ENCODE measurements at regions not wholly inside any gene's neighbourhood (a gene's known extent, or its start where the extent isn't known, plus 50 kb on each side); places are given as distances from the start of the nearest gene placed in this dataset.

DNA sequence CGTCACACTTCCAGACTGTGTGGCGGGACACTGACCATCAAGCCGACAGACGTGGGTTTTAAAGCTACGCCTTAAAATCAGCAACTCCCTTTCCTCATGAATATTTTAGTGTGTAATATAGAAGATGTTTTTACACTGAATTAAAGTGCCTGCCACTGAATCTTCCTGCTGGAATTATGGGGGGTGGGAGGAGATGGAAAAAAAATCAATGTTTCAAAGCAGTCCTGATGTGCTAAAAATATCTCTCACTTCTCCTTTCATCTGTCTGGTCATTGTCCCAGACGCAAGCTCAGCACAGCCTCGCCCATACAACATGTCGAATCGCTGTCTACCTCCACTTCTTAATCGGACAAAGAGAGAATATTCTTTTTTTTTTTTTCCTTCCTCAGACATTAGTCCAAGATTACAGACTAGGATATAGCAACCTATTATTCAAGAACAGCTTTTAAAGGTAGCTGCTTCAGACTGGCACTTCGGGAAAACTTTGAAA, 165.1 kb upstream of the KLF14 start:
- Mint-ChIP-seq H3K4me3 (peak overlapping the region in 1 of 2 donors; percentile 43), H3K27me3 (no peaks in the 10 kb centered on the region), H3K36me3 (ENCODE audit: insufficient read depth) (peaks cover 99% of the 10 kb centered on the region), H3K9me3 (no peaks in the 10 kb centered on the region), H3K27ac (peak overlapping the region; percentile 20 to 94), H3K4me1 (ENCODE audit: low read depth in 2 of 2) (peaks cover 69 to 73% of the 10 kb centered on the region in 2 donors)
- no peak for DNase-seq
- ATAC-seq (replicated peaks): no peak

DNA sequence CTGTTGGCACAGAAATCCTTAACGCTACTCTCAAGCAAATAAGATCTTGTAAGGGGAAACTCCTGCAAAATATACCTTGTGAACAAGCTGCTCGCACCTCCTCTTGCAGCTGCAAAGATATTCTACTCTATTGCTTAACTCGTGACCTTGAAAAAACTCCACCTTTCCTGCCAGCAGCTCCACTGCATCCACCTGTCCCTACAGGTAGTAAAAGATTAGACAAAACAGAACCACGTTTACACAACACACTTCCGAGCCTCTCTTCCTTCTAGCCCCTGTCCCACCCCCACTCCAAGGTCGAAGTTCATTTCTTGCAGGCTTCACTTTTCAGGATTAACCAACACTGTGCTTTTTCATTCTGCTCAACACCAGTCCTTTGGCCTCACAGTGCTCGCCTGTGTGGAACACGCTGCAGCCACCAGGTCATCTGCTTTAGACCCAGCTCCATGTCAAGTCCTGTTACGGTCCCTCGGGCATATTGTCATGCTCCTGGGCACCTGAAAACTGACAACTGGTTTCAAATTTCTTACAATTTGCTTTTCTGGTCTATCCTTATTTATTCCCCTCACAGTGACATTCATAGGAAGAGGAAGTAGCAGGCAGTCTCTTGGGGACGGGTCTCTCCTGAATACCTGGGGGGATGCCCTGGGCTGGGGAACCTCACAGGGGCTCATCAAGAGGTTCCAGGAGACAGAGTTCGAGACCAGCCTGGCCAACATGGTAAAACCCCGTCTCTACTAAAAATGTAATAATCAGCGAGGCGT, 165.8 kb upstream of the KLF14 start:
- H3K9me3 Mint-ChIP-seq: no peaks in the 10 kb centered on the region
- H3K27ac Mint-ChIP-seq: peak overlapping the region; percentile 81 to 94
- DNase-seq (no peak), ATAC-seq (replicated peaks) (no peak)
- peaks cover 99% of the 10 kb centered on the region for H3K36me3 Mint-ChIP-seq (ENCODE audit: insufficient read depth)
- H3K4me3 Mint-ChIP-seq: peak overlapping the region; percentile 4 to 41
- no peaks in the 10 kb centered on the region for H3K27me3 Mint-ChIP-seq
- H3K4me1 Mint-ChIP-seq (ENCODE audit: low read depth in 2 of 2): peaks cover 67 to 73% of the 10 kb centered on the region in 2 donors

DNA sequence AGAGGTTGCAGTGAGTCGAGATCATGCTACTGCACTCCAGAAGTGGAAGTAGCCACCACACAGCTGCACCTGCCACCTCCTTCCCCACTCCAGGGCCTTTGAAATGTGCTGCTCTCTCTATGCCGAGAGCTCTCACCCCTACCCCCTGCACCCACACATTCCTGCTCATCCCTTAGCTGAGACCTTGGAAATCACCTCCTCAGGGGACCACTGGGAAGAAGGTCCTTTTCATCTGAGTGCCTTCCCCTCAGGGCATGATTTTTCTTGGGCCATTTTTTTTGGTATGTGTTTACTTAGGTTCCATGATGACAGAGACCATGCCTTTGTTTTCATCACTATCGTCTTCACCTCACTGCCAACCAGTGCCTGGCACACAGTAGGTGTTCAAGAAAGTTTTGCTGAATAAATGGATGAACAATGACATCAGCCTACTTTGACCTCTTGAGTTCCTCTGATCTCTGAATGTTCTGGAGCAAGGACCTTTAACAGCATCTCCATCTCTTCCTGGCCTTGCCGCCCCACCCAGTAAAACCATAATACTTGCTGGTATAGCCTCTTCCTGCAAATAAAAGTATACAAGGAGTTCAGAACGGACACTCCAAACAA, 166.6 kb upstream of the KLF14 start:
- peak overlapping the region; percentile 77 to 94 for H3K27ac Mint-ChIP-seq

DNA sequence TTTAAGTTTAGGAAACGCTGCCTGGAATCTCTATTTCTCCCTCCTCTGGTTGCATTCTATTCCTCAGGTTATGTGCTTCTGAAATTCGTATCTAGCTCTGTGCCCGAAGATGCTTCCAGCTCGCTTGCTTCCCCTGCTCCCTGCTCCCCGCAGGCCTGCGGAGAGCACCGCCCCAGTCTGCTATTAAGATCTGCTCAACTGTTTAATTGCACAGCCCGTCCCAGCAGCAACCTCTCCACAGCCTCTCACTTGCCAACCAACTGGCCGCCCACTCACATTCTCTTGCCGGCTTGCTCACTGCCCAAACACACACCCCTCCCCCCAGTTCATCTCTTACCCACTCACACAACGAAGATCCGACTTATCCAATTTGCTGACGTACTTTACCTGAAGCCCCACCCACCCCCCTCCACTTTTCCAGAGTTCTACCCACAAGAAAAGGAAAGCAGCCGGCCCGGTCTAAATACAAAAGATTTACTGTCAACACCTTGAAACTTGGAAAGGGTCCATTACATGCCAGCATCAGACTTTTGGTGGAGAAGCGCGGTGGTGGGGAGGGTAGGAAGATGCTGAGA, 167.3 kb upstream of the KLF14 start:
- ATAC-seq (replicated peaks) (no peak), DNase-seq (no peak)
- H3K27me3 Mint-ChIP-seq: no peaks in the 10 kb centered on the region
- peaks cover 99% of the 10 kb centered on the region for H3K36me3 Mint-ChIP-seq (ENCODE audit: insufficient read depth)
- H3K9me3 Mint-ChIP-seq: no peaks in the 10 kb centered on the region
- H3K4me3 Mint-ChIP-seq: peak overlapping the region; percentile 32
- peaks cover 62 to 66% of the 10 kb centered on the region in 2 donors for H3K4me1 Mint-ChIP-seq (ENCODE audit: low read depth in 2 of 2)
- peak overlapping the region; percentile 77 to 94 for H3K27ac Mint-ChIP-seq

More for the DNA sequence above, 166.6 kb upstream of the KLF14 start:
- ATAC-seq (replicated peaks): no peak
- peaks cover 61 to 66% of the 10 kb centered on the region in 2 donors for H3K4me1 Mint-ChIP-seq (ENCODE audit: low read depth in 2 of 2)
- DNase-seq: no peak
- no peaks in the 10 kb centered on the region for H3K9me3 Mint-ChIP-seq
- H3K4me3 Mint-ChIP-seq: peak overlapping the region; percentile 32 to 41
- peaks cover 99% of the 10 kb centered on the region for H3K36me3 Mint-ChIP-seq (ENCODE audit: insufficient read depth)
- no peaks in the 10 kb centered on the region for H3K27me3 Mint-ChIP-seq

DNA sequence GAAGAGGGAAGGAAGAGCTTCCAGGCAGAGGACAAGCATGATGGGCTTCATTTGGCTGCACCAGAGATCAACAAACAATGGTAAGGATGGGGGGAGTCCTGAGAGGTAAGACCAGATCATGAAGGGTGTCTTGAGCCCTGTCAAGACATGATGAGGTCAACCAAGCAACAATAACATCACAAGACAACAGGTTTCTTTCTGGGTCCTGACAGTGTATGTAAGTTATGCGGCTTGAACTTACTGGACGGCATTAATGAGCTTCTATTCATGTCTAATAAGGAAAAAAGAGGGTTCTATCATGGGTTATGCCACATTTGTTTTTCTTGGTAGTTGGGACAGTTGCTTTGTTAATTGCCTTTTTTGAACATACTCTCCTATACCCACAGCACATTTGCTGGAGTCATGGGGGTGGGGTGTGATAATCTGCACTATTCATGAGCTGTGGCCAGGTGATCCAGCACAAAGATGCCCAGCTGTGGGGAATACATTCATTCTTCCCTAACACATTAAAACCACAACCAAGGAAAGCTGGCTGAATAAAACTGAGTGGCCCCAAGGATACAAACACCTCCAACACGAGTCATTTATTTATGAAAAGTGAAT, 168.8 kb upstream of the KLF14 start:
- Mint-ChIP-seq H3K27ac (peak overlapping the region; percentile 89 to 94), H3K36me3 (ENCODE audit: insufficient read depth) (peaks cover 96% of the 10 kb centered on the region), H3K9me3 (no peaks in the 10 kb centered on the region), H3K27me3 (no peaks in the 10 kb centered on the region), H3K4me1 (ENCODE audit: low read depth in 2 of 2) (peaks cover 53 to 60% of the 10 kb centered on the region in 2 donors), H3K4me3 (peak overlapping the region; percentile 32 to 38)
- DNase-seq (no peak), ATAC-seq (replicated peaks) (no peak)

DNA sequence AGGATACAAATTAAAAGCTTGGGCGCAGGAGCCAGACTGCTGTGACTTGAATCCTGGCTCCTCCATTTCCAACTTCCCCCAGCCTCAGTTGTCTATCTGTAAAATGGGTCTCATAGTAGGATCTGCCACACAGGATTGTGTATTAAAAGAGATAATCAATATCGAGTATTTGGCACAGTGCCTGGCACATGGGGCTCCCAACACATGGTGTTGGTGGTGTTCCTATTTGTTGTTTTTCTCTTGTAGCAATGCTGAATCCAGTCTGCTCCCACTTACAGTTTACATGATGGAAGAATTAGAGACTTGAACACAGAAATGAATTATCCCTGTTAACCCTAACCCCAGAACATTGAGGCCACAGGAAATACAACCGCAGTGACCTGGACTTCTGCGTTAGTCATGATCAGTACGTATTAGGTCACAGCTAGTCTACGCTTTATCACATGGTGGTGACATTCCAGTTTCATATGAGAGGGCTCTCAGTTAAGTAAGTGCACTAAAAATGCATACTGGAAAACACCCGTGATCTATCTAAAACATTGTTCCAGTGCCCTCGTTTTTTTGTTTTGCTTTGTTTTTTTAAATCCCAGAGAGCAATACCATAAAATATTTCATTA, 169.5 kb upstream of the KLF14 start:
- no peak for DNase-seq
- Mint-ChIP-seq H3K9me3 (no peaks in the 10 kb centered on the region), H3K36me3 (ENCODE audit: insufficient read depth) (peaks cover 96% of the 10 kb centered on the region), H3K27me3 (no peaks in the 10 kb centered on the region), H3K27ac (peak overlapping the region; percentile 89 to 94), H3K4me1 (ENCODE audit: low read depth in 2 of 2) (peaks cover 54 to 58% of the 10 kb centered on the region in 2 donors), H3K4me3 (peak overlapping the region; percentile 48 to 66)
- peak; percentile 79 for ATAC-seq (replicated peaks)

DNA sequence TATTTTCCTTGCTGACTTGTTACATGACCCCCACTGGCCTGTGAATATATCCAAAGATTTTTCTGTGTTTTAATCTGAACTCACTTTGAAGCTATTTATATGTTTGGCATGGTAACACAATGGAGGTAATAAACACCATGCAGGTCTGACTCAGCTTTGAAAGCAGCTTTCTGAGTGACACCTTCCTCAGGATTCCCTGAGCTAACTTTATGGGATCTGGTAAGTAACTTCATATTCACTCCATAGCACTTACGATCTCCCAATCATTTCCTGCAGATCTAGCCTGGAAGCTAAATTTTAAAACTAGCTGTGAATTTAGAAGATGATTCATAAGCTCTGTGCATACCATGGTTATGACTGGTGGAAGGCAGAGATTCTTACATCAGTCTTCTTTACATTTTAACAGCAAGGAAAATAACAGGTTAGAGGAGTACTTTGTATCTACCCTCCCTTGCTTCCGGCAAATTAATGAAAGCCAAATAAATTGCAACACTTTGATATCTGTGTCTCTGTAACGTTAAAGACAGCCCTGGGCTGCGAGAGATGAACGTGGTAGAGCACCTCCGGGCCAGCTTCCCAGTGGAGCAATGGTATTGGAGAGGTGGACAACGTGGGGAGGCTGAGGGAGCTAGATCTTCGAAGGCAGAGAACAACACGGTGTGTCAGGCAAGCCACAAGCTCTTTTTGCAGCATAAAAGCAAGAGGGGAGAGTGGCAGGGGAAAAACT, 170.2 kb upstream of the KLF14 start:
- no peaks in the 10 kb centered on the region for H3K27me3 Mint-ChIP-seq
- ATAC-seq (replicated peaks): peak; percentile 31
- H3K36me3 Mint-ChIP-seq (ENCODE audit: insufficient read depth): peaks cover 96% of the 10 kb centered on the region
- H3K4me1 Mint-ChIP-seq (ENCODE audit: low read depth in 2 of 2): peaks cover 60 to 63% of the 10 kb centered on the region in 2 donors
- H3K9me3 Mint-ChIP-seq: no peaks in the 10 kb centered on the region
- H3K27ac Mint-ChIP-seq: peak overlapping the region; percentile 89 to 94
- H3K4me3 Mint-ChIP-seq: peak overlapping the region; percentile 48 to 66
- no peak for DNase-seq

DNA sequence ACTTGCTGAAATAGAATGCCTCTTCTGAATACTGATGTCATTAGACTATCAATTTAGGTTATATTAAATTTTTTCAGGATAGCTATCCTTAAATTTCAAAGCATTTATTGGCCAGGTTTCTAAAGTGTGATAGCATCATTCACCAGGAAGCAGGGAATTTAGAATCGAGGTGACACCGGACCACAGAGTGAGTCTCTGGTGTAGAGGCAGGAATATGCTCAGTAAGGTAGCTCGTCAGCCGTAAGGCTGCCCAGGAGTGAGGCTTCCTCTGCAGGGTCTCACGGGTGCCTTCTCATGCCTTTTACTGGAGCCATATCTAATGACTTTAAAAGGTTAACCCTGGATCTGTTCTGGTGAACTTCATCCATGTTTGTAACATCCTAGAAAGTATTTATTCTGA, 170.8 kb upstream of the KLF14 start:
- Mint-ChIP-seq H3K4me3 (peak overlapping the region; percentile 48 to 66), H3K36me3 (ENCODE audit: insufficient read depth) (peaks cover 96% of the 10 kb centered on the region), H3K4me1 (ENCODE audit: low read depth in 2 of 2) (peaks cover 63 to 66% of the 10 kb centered on the region in 2 donors), H3K27ac (peak overlapping the region; percentile 89 to 94), H3K9me3 (no peaks in the 10 kb centered on the region), H3K27me3 (no peaks in the 10 kb centered on the region)
- ATAC-seq (replicated peaks): no peak
- no peak for DNase-seq

DNA sequence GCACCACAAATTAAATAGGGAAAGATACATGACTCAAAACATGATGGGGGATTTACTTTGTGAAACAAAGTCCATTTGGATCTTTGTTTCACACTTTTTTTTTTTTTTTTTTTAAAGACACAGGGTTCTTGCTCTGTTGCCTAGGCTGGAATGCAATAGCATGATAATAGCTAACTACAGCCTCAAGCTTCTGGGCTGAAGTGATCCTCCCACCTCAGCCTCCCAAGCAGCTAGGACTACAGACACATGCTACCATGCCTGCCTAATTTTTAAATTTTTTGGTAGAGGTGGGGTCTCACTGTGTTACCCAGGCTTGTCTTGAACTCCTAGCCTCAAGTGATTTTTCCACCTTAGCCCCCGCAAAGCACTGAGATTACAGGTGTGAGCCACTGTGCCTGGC, 172.6 kb upstream of the KLF14 start:
- no peak overlapping the region for H3K4me3 Mint-ChIP-seq
- H3K27me3 Mint-ChIP-seq: no peaks in the 10 kb centered on the region
- no peaks in the 10 kb centered on the region for H3K9me3 Mint-ChIP-seq
- H3K4me1 Mint-ChIP-seq (ENCODE audit: low read depth in 2 of 2): peaks cover 64 to 69% of the 10 kb centered on the region in 2 donors
- ATAC-seq (replicated peaks) (no peak), DNase-seq (no peak)
- peaks cover 96% of the 10 kb centered on the region for H3K36me3 Mint-ChIP-seq (ENCODE audit: insufficient read depth)
- peak overlapping the region in 1 of 2 donors; percentile 94 for H3K27ac Mint-ChIP-seq

DNA sequence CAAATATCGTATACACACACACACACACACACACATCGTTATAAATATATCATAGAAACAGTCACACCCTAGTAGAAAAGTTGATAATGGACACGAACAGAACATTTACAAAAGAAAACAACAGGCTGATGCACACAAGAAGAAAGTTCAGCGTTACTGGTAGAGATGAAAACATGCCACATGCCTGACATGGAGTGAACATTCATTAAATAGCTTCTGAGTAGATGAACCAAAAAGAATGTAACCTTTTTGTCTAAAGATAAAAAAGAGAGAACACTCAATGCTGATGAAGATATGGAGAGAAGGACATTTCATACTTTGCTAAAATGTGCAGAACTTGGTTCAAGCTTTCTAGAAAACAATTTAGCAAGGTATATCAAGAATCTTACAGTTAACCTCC, 173.4 kb upstream of the KLF14 start:
- no peak for DNase-seq
- Mint-ChIP-seq H3K27me3 (no peaks in the 10 kb centered on the region), H3K36me3 (ENCODE audit: insufficient read depth) (peaks cover 96% of the 10 kb centered on the region), H3K4me3 (no peak overlapping the region), H3K27ac (peak overlapping the region in 1 of 2 donors; percentile 5), H3K4me1 (ENCODE audit: low read depth in 2 of 2) (peaks cover 64 to 73% of the 10 kb centered on the region in 2 donors), H3K9me3 (no peaks in the 10 kb centered on the region)
- ATAC-seq (replicated peaks): no peak

DNA sequence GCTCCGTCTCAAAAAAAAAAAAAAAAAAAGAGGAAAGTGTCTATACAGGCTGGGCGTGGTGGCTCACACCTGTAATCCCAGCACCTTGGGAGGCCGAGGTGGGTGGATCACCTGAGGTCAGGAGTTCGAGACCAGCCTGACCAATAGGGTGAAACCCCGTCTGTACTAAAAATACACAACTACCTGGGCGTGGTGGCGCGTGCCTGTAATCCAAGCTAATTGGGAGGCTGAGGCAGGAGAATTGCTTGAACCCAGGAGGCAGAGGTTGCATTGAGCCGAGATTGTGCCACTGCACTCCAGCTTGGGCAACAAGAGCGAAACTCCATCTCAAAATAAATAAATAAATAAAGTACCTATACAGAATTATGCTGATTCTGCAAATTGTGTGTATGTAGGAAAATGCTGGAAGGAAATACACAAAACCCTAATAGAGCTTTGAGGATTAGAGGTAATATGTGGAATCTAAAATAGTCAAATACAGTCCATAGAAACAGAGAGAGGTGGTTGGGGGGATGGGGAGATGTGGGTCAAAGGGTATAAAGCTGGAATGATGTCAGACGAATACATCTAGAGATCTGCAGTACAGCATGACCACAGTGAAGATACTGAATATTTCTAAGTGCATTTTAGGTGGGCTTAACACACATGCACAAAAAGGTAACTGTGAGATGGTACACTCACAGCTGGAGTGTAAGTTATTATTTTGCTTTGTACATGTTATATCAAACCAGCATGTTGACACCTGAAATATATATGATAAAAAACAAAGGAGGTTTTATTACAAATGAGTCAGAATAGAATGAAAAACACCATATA, 174.5 kb upstream of the KLF14 start:
- ATAC-seq (replicated peaks): no peak
- Mint-ChIP-seq H3K9me3 (no peaks in the 10 kb centered on the region), H3K27ac (peak overlapping the region; percentile 86 to 93), H3K4me1 (ENCODE audit: low read depth in 2 of 2) (peaks cover 65 to 75% of the 10 kb centered on the region in 2 donors), H3K27me3 (no peaks in the 10 kb centered on the region), H3K4me3 (peak overlapping the region in 1 of 2 donors; percentile 76), H3K36me3 (ENCODE audit: insufficient read depth) (peaks cover 98% of the 10 kb centered on the region)
- DNase-seq: no peak
